GM23338 (cell line): ENCODE measurements at regions not wholly inside any gene's neighbourhood (a gene's known extent, or its start where the extent isn't known, plus 50 kb on each side); places are given as distances from the start of the nearest gene placed in this dataset.

Experiments used
- ATAC-seq: fragments of 200-7000 bp; cut with Tn5 transposase; 3 replicates; pipeline ENCODE4 v1.9.1; 2020
- DNase-seq: peaks from one replicate; pipeline ENCODE4 v3.0.0-alpha.2; 2015; ENCODE audit warnings: low spot score
- H2AFZ ChIP-seq: fragments of 200-600 bp; sonication (generic); 2 replicates; pipeline ENCODE4 v1.8.0; 2016; ENCODE audit warnings: antibody characterized with exemption, mild to moderate bottlenecking, moderate library complexity
- H3F3A ChIP-seq: fragments of 200-600 bp; sonication (generic); replicated peaks from 2 replicates; pipeline ENCODE4 v1.8.0; 2017; ENCODE audit warnings: antibody characterized with exemption, mixed run types, low read depth
- H3K27ac ChIP-seq: fragments of 200-600 bp; sonication (generic); 2 replicates; pipeline ENCODE4 v1.6.1; 2016; ENCODE audit warnings: low read depth
- H3K27me3 ChIP-seq: fragments of 200-600 bp; sonication (generic); 2 replicates; pipeline ENCODE4 v1.8.0; 2016; ENCODE audit warnings: mild to moderate bottlenecking, mixed run types, moderate library complexity; ENCODE audit not compliant: insufficient read depth
- H3K36me3 ChIP-seq: fragments of 200-600 bp; sonication (generic); 2 replicates; pipeline ENCODE4 v1.8.0; 2016; ENCODE audit warnings: mild to moderate bottlenecking; ENCODE audit not compliant: insufficient read depth
- H3K4me1 ChIP-seq: fragments of 200-600 bp; sonication (generic); 2 replicates; pipeline ENCODE4 v1.8.0; 2016; ENCODE audit warnings: mild to moderate bottlenecking, moderate library complexity; ENCODE audit not compliant: insufficient read depth
- H3K4me2 ChIP-seq: fragments of 200-600 bp; sonication (generic); 2 replicates; pipeline ENCODE4 v1.7.1; 2017; ENCODE audit warnings: mixed run types
- H3K4me3 ChIP-seq: fragments of 200-600 bp; sonication (generic); 2 replicates; pipeline ENCODE4 v1.6.1; 2016; ENCODE audit warnings: mixed run types
- H3K79me2 ChIP-seq: fragments of 200-600 bp; sonication (generic); replicated peaks from 2 replicates; pipeline ENCODE4 v1.8.0; 2017; ENCODE audit warnings: mild to moderate bottlenecking; ENCODE audit not compliant: insufficient read depth
- H3K9me2 ChIP-seq: fragments of 200-600 bp; sonication (generic); 2 replicates; pipeline ENCODE4 v1.8.0; 2017; ENCODE audit not compliant: insufficient read depth
- H4K20me1 ChIP-seq: fragments of 200-600 bp; sonication (generic); replicated peaks from 2 replicates; pipeline ENCODE4 v1.8.0; 2017; ENCODE audit warnings: mild to moderate bottlenecking; ENCODE audit not compliant: insufficient read depth
- H3K27ac Mint-ChIP-seq: 2 replicates; pipeline ENCODE4 v1.8.0; 2020; ENCODE audit warnings: inconsistent platforms, mild to moderate bottlenecking, moderate library complexity, mixed read lengths
- H3K27me3 Mint-ChIP-seq: 3 replicates; pipeline ENCODE4 v1.8.0; 2022; ENCODE audit warnings: low read depth, mild to moderate bottlenecking, moderate library complexity, mixed read lengths, inconsistent platforms; ENCODE audit not compliant: insufficient read depth, poor library complexity
- H3K36me3 Mint-ChIP-seq: 3 replicates; pipeline ENCODE4 v1.8.0; 2021; ENCODE audit warnings: low read depth, mild to moderate bottlenecking, inconsistent platforms, moderate library complexity, mixed read lengths
- H3K4me1 Mint-ChIP-seq: 3 replicates; pipeline ENCODE4 v1.8.0; 2020; ENCODE audit warnings: mild to moderate bottlenecking, inconsistent platforms, mixed read lengths
- H3K4me3 Mint-ChIP-seq: 3 replicates; pipeline ENCODE4 v1.8.0; 2021; ENCODE audit warnings: moderate library complexity, mild to moderate bottlenecking, inconsistent platforms, mixed read lengths
- H3K9me3 Mint-ChIP-seq: 3 replicates; pipeline ENCODE4 v1.8.0; 2020; ENCODE audit warnings: moderate library complexity, mild to moderate bottlenecking, inconsistent platforms, mixed read lengths
- CREB1 ChIP-seq: fragments of 250-450 bp; sonication (Bioruptor Pico); IDR thresholded peaks from 2 replicates; pipeline ENCODE4 v1.5.0; 2020; ENCODE audit warnings: low read depth, mild to moderate bottlenecking, moderate library complexity
- ETS1 ChIP-seq: IDR thresholded peaks from 2 replicates; pipeline ENCODE4 v1.6.1; 2016; ENCODE audit warnings: antibody characterized with exemption
- EZH2 ChIP-seq: fragments of 200-600 bp; sonication (generic); IDR thresholded peaks from one replicate; pipeline ENCODE4 v1.8.0; 2017; ENCODE audit warnings: antibody characterized with exemption, mild to moderate bottlenecking, low read depth; ENCODE audit not compliant: unreplicated experiment
- EZH2phosphoT487 ChIP-seq: fragments of 200-600 bp; sonication (generic); IDR thresholded peaks from one replicate; pipeline ENCODE4 v1.8.1; 2018; ENCODE audit warnings: antibody characterized with exemption; ENCODE audit not compliant: unreplicated experiment
- JUNB ChIP-seq: IDR thresholded peaks from one replicate; pipeline ENCODE4 v1.6.1; 2016; ENCODE audit warnings: antibody characterized with exemption; ENCODE audit not compliant: unreplicated experiment
- NANOG ChIP-seq: IDR thresholded peaks from 2 replicates; pipeline ENCODE4 v1.6.1; 2016; ENCODE audit warnings: antibody characterized with exemption, borderline replicate concordance
- POLR2AphosphoS5 ChIP-seq: IDR thresholded peaks from 2 replicates; pipeline ENCODE4 v1.6.1; 2016; ENCODE audit warnings: antibody characterized with exemption, low read depth
- ZNF114 ChIP-seq: fragments of 250-450 bp; sonication (Bioruptor Pico); IDR thresholded peaks from 2 replicates; pipeline ENCODE4 v1.5.0; 2020; ENCODE audit warnings: mild to moderate bottlenecking, moderate library complexity
- ZNF331 ChIP-seq: fragments of 250-450 bp; sonication (Bioruptor Pico); IDR thresholded peaks from 2 replicates; pipeline ENCODE4 v1.5.0; 2020; ENCODE audit warnings: low read depth, mild to moderate bottlenecking, moderate library complexity
- TF ChIP-seq, protein P1 (sequence below): IDR thresholded peaks from one replicate; pipeline ENCODE4 v1.6.1; 2018; ENCODE audit warnings: antibody characterized with exemption; ENCODE audit not compliant: unreplicated experiment
- TF ChIP-seq, protein P2 (sequence below), 2 experiments: fragments of 200-600 bp in 1 of 2; sonication (generic) in 1 of 2; conservative IDR thresholded peaks; 2 replicates each; pipeline versions ENCODE4 v1.5.1 to v1.6.1; 2016 to 2017; ENCODE audit warnings: antibody characterized with exemption in 2 of 2, low read depth in 2 of 2, mild to moderate bottlenecking in 2 of 2, moderate library complexity in 1 of 2

DNA sequence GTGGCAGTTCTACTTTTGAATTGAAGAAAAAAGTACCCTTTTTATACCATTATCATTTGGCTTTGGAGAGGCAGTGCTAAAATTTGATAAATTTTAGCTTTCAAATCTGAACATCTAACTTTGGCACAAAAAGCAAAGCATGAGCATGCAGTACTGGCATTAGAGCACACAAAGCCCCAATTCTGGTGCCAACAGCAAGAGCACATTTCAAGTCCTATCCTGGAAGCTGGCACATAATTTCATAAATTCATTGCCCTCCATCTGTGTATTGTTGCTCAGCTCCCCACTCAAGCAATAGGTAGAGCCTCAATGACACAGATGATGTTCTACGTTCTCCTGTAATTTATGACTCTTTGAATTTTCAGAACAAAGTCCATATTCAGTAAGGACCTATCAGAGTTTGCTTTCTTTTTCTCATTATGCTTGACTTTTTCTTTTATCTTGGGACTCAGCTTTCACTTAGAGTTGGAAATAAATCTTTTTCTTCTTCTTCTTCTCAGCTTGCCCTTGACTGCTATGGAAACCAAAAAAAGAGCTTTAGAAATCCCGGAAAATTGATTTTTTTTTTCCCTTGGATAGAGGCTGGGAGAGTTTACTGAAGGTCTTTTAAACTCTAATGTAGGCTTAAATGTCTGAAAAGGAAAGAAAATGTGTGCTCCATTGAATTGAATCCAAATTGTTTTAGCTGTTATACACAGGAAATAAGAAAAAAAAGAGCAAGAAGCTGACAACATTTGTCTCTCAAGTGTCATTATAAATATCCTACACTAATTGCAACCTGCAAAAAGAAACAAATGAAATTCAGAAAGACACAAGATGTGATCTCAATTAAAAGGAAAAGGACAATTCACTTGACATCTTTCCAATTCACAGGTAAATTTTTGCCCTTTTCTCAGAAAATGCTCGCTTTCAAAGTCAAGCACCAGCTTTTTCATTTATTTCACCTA is 380.8 kb upstream of the CDH18 start:
- H3K27me3 ChIP-seq, result no peaks in the 10 kb centered on the region
- H3K4me1 ChIP-seq, result no peaks in the 10 kb centered on the region
- Mint-ChIP-seq H3K27me3 (no peaks in the 10 kb centered on the region), H3K36me3 (no peaks in the 10 kb centered on the region), H3K4me1 (no peaks in the 10 kb centered on the region), H3K4me3 (no peak overlapping the region), H3K27ac (no peak overlapping the region), H3K9me3 (no peaks in the 10 kb centered on the region)
- H3K36me3 ChIP-seq, result no peaks in the 10 kb centered on the region
- TF ChIP-seq, protein P1, sequence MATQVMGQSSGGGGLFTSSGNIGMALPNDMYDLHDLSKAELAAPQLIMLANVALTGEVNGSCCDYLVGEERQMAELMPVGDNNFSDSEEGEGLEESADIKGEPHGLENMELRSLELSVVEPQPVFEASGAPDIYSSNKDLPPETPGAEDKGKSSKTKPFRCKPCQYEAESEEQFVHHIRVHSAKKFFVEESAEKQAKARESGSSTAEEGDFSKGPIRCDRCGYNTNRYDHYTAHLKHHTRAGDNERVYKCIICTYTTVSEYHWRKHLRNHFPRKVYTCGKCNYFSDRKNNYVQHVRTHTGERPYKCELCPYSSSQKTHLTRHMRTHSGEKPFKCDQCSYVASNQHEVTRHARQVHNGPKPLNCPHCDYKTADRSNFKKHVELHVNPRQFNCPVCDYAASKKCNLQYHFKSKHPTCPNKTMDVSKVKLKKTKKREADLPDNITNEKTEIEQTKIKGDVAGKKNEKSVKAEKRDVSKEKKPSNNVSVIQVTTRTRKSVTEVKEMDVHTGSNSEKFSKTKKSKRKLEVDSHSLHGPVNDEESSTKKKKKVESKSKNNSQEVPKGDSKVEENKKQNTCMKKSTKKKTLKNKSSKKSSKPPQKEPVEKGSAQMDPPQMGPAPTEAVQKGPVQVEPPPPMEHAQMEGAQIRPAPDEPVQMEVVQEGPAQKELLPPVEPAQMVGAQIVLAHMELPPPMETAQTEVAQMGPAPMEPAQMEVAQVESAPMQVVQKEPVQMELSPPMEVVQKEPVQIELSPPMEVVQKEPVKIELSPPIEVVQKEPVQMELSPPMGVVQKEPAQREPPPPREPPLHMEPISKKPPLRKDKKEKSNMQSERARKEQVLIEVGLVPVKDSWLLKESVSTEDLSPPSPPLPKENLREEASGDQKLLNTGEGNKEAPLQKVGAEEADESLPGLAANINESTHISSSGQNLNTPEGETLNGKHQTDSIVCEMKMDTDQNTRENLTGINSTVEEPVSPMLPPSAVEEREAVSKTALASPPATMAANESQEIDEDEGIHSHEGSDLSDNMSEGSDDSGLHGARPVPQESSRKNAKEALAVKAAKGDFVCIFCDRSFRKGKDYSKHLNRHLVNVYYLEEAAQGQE, result no peak
- TF ChIP-seq POLR2AphosphoS5 (no peak), EZH2phosphoT487 (no peak), NANOG (no peak), CREB1 (CRISPR knock-in tag) (no peak), EZH2 (no peak), ZNF331 (no peak), JUNB (no peak), ZNF114 (CRISPR knock-in tag) (no peak), ETS1 (no peak)
- TF ChIP-seq, protein P2, sequence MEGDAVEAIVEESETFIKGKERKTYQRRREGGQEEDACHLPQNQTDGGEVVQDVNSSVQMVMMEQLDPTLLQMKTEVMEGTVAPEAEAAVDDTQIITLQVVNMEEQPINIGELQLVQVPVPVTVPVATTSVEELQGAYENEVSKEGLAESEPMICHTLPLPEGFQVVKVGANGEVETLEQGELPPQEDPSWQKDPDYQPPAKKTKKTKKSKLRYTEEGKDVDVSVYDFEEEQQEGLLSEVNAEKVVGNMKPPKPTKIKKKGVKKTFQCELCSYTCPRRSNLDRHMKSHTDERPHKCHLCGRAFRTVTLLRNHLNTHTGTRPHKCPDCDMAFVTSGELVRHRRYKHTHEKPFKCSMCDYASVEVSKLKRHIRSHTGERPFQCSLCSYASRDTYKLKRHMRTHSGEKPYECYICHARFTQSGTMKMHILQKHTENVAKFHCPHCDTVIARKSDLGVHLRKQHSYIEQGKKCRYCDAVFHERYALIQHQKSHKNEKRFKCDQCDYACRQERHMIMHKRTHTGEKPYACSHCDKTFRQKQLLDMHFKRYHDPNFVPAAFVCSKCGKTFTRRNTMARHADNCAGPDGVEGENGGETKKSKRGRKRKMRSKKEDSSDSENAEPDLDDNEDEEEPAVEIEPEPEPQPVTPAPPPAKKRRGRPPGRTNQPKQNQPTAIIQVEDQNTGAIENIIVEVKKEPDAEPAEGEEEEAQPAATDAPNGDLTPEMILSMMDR (conservative IDR thresholded peaks at IDR 0.05; ENCODE audit: low read depth in 2 of 2), result no peak
- H3K79me2 ChIP-seq, result no peaks in the 10 kb centered on the region
- no peak overlapping the region for H3K4me2 ChIP-seq
- peak overlapping the region; percentile 19; the same call in 1 of the 2 replicates for H2AFZ ChIP-seq
- no peaks in the 10 kb centered on the region for H3K9me2 ChIP-seq
- no peak for DNase-seq
- no peaks in the 10 kb centered on the region for H3F3A ChIP-seq
- ATAC-seq, result no peak
- no peaks in the 10 kb centered on the region for H4K20me1 ChIP-seq
- no peak overlapping the region for H3K4me3 ChIP-seq
- no peak overlapping the region for H3K27ac ChIP-seq
